ENCODE measurements at regions not wholly inside any gene's neighbourhood (a gene's known extent, or its start where the extent isn't known, plus 50 kb on each side); places are given as distances from the start of the nearest gene placed in this dataset.

GRCh38 chr10:128553755-128554154 lies 427.5 kb upstream of the MKI67 start:
- DNase-seq (ENCODE audit: low read depth in 3 of 3), result no peak

GRCh38 chr10:128556182-128557110 lies 430.2 kb upstream of the MKI67 start:
- no peak for DNase-seq (ENCODE audit: low read depth in 3 of 3)

DNA sequence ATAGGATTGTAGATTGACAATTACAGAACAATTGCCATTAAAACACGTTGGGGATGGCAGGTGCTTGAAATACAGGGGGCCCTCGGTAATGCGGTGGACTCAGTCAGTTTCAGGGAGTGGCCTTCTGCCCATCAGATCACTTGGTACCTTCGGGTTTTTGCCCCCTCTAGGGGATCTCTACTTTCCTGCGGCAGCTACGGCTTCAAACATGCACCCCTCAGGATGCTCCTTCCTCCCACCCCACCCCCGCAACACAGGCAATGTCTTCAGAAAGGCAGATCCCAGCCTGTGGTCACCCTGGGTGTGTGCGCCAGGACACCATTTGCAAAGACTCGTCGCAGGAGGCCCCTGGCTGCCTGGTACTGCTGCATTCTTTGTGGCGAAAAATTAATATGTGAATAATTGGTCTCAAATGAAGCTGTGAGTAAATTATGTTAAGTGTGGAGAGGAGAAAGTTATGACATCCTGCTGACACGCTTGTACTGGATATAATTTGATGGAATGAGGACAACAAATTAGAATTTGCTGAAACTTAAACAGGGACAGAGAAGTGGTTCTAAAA lies 431.0 kb upstream of the MKI67 start:
- no peak for DNase-seq (ENCODE audit: low read depth in 3 of 3)

DNA sequence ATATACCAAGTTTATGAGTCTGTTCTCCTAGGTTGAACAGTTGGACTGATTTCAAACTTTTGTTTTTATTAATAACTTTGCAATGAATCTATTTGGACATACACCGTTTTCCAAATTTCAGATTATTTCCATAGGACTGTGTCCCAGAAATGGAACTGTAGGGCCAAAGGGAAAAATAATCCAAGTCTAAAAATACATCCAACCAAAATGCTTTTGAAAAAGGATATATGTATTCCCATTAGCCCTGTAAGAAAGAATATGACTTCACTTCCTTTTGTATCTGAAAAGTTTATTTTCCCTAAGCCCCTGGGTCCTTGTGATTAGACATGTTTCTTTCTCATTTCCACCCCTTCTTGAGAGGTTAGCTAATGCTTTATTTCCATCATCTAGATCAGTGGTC lies 434.2 kb upstream of the MKI67 start:
- no peak for DNase-seq (ENCODE audit: low read depth in 3 of 3)

DNA sequence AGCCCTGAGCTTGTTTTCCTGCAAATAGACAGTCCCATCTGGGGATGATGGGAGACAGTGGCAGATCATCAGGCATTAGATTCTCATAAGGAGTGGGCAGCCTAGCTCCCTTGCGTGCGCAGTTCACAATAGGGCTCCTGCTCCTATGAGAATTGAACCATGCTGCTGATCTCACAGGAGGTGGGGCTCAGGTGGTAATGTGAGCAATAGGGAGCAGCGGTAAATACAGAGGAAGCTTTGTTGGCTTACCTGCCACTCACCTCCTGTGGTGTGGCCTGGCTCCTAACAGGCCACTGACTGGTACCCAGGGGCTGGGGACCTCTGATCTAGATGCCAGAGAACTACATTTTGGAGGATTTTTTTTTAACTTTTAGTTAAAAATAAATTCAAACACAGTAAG lies 434.8 kb upstream of the MKI67 start:
- no peak for DNase-seq (ENCODE audit: low read depth in 3 of 3)

DNA sequence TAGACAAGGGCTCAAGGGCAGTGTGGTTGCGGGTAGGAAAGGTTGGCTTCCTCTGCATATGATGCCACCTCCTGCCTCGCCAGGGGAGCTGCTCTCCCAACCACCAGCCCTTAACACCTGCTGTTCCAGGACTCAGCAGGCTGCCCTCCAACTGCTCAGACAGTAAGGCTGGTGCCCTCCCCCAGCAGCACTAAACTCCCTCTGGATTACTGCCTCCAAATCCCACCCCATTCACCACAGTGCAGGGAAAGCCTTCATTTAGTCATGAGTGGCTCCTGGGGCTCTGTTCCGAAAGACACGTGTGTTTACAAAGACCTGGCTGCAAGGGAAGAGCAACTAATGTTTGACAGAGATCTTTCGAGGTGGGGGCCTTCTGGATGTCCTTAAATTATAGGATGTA lies 437.2 kb upstream of the MKI67 start:
- DNase-seq (ENCODE audit: low read depth in 3 of 3), result no peak

- no peak for DNase-seq (ENCODE audit: low read depth in 3 of 3)
Measured at GRCh38 chr10:128563904-128564303, 437.7 kb upstream of the MKI67 start.

- DNase-seq (ENCODE audit: low read depth in 3 of 3), result no peak
Measured at GRCh38 chr10:128566361-128566968, 440.2 kb upstream of the MKI67 start.

- no peak for DNase-seq (ENCODE audit: low read depth in 3 of 3)
Measured at GRCh38 chr10:128567551-128567950, 441.3 kb upstream of the MKI67 start.

DNA sequence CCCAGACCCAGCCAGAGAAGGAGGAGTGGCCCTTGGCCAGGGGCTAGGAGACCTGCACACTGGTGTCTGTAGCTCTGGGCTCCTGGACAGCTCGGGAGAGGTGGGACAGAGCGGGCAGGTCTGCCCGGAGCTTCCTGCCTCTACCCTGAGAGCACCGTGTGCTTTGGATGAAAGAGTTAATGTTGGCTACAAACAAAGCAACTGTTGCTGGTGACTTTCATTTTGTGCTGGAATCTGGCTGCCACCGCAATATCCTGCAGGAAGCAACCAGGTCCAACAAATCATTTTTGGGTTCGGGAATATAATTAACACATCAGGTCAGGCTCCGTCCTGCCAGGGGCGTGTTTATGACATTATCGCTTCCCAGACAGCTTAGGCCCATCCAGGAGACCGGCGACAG lies 441.8 kb upstream of the MKI67 start:
- DNase-seq (ENCODE audit: low read depth in 3 of 3), result no peak

DNA sequence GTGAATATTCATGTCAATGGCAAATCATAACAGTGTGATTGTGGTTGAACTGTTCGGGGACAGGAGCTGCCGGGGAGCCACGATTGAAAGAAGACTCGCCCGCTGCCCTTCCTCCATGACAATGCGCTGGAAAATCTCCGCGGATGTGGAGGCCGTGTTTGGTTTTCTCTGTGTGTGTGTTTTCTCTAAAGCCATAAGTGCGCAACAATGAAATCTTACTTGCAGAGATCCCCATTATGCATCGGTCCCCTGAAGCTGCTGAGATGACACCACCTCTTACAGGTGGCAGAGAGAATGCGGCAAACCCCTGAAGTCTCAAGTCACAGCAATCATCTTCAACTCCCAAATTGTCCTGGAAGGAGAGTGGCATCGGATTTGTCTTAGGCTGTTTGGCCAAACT lies 442.3 kb upstream of the MKI67 start:
- DNase-seq (ENCODE audit: low read depth in 3 of 3), result no peak

DNA sequence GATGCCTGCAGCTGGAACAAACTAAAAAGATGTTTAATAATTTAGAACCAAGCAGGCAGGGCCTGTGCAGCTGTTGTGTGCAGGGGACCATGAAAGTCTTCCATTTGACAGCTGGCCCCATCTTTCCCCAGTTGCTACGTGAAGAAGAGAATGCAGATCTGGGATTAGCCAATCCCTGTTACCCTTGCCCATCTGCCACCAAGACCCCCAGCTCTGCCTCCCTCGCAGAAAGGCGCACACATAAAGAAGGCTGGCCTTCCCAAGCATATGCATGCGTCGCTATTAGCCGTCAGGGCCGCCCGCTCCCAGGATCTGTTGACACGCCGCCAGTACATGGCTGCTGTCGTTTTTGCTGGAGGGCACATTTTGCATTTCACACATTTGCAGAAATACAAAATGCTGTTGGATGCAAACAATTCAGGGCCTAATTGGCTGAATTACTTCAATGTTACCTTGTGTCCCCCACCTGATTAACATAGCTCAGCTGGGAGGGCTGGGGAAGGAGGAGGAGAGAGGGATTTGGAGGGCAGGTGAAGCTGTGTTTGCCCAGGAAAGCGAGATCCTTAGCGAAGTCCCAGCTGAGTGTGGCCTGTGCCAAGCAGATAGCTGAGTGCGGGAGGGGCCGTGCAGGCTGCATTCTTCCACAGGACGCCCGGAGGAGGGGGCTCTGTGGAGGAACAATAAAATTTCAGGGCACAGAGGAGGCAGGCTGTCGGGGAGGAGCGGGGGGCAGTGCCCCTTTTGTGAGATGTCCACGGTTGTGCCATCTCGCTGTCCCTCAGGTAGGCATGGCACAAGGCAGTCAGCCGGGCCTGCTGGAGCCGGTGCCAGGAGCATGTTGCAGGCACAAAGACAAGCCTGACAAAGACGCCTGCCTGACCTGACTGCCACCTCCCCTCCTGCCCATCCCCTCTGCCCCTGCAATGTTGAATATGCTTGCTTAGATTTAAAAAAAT lies 443.0 kb upstream of the MKI67 start:
- no peak for DNase-seq (ENCODE audit: low read depth in 3 of 3)

- DNase-seq (ENCODE audit: low read depth in 3 of 3), result no peak
Measured at GRCh38 chr10:128570319-128570995, 444.2 kb upstream of the MKI67 start.

DNA sequence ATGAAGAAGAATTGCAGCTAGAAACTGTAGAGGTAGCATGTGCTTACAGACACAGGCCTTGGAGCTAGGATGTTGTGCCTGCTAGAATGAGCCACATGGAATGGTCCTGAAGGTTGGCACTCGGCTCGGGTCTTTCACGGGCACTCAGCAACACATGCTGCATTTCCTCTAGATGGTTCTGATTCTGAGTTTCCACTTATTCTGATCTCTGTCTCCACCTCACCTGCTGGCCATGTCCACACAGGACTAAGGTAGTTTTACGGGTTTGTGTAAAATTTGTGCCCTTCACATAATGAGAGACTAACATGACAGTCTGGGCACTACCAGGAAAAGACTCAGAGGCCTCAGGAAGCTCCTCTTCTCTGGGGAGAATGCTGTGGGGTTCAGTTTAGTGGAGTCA lies 444.8 kb upstream of the MKI67 start:
- no peak for DNase-seq (ENCODE audit: low read depth in 3 of 3)

DNA sequence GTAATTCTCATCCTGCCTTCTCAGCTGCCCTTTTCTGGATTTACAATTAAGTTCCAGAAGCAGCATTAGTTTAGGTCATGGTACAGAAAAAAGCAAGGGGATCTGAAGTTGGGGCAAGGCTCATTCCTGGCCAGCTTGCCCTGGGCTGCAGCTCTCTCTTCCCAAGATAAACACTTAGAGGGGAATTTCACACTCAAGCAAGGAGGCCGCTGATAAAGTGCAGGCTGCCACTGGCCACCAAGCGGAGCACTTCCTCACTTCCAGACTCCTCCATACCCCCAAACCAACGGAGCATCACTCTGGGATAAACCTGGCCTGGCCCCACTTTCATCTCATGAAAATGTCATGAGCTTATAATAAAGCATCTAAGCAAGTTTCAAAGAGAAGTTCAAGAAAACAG lies 445.5 kb upstream of the MKI67 start:
- DNase-seq (ENCODE audit: low read depth in 3 of 3), result no peak

DNA sequence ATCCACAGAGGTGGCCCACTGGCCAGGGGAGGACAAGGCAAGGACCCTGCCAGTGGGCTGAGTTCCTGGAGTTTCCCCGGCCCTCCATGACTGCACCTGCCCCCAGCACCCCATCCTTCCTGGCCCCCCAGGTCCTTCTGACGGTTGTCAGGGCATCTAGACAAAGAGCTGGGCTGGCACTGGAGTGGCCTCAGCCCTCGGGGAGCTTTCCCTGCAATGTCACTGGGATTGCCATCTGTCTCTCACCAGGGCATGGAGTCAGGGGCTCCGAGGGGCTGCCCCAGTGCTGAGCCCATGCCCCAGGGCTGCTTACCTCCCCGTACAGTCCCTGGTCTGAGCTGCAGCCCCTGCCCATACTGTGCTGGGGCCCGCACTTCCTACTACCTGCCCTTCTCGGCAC lies 446.5 kb upstream of the MKI67 start:
- no peak for DNase-seq (ENCODE audit: low read depth in 3 of 3)

DNA sequence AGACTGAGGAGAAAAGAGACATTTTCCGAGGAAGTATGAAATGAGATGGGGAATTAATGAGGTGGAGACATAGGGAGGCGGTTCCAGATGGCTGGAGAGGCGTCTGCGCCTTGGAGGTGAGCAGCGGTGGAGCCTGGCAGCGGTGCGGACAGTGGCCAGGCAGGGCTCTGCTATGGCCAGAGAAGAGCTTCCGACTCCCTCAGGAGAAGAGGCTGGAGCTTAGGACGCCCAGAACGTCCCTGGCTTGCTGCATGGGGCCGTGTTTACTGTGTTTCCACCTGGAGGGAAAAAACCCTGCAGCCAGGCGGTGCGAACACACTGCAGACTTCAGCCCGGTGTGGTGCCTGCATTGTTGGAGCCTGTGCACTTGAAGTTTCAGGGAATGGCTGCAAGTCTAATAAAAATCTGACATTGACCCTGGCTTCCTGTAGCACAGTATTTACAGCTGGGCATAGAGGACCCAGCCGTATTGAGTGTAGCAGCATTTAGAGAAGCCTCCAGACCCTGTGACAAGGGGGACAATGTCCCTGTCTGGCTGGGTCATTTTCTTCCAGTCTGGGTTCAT lies 447.1 kb upstream of the MKI67 start:
- no peak for DNase-seq (ENCODE audit: low read depth in 3 of 3)

DNA sequence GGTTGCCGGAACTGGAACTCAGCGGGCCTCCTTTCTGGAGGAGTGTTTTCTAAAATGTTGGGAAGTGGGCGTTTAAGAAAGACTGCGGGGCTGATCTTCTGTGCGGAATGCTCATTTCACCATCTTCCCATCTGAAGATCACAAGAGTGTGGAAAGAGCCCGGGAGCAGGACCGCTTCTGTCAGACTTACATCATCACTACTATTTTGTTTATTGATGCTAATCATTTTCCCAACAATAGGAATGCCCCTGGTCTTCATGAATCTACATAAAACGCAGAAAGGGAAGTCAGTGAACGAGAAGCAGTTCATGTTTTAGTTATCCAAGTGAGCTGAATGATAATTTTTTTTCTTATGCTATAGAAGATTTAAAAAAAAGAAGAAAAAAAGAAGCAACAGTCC lies 447.8 kb upstream of the MKI67 start:
- DNase-seq (ENCODE audit: low read depth in 3 of 3), result no peak

DNA sequence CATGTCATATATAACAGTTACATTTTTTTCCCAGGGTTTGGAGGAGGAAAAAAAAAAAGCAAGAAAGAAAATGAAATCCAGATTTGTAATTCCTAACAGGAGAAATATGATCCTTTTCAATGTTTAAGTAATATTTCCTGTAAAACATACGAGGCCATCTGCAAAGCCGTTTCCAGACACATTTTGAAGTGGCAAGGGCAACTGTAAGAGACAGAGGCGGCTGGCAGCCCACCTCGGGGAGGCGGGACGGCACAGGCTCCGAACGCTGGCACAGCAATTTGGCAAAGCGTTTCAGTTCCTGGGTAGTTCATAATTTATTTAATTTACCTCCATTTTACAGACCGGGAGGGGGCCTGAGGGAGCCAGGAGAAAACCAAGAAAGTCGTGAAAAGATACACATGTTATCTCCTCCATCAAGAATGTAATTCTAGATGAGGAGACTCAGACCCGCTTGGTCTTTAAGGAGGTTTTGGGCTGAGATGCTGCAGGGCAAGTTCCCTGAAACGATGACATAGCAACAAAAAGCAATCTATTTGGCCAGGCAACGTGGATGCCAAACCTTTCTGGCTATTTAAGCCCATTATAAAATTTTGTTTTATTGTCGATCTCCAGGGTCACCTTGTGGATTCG lies 448.5 kb upstream of the MKI67 start:
- no peak for DNase-seq (ENCODE audit: low read depth in 3 of 3)

GRCh38 chr10:128575761-128576160 lies 449.5 kb upstream of the MKI67 start:
- no peak for DNase-seq (ENCODE audit: low read depth in 3 of 3)

DNA sequence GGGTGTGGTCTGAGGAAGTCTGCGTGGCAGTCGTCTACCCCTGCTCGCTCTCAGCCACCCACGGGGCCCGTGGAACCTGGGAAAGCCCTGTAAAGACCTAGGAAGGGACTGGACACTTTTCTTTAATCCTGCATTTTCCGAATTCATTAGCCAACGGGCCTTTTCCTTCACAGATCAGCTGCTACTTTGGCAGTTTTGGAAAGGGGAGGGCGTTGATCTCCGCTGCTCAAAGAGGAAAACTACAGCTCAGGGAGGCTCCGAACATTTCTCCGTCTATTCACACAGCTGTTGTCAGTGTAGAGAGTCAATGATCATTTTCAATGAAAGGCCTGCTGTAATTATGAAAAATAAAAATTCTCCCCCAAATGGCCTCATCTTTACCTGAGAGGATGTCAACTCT lies 450.1 kb upstream of the MKI67 start:
- DNase-seq (ENCODE audit: low read depth in 3 of 3), result no peak
